ENCODE measurements at regions not wholly inside any gene's neighbourhood (a gene's known extent, or its start where the extent isn't known, plus 50 kb on each side); places are given as distances from the start of the nearest gene placed in this dataset.

DNA sequence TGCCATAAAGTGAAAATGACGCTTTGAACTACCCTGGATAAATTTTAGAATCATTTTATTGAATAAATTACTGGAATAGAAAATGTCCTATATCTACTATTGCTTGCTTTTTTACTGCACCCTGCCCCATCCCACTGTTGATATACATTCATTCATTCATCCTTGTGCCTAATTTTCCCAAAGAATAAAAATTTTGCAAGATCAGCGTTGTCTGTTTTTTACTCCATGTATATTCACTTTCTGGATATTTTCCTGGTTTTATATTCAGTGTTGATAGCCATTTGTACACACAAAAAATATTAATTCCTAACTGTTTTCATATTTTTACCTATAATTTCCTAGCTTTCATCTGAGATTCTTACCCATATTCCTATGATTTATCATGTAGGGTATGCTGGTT lies 262.9 kb upstream of the MAGI2 start:
- TF ChIP-seq, protein P1, sequence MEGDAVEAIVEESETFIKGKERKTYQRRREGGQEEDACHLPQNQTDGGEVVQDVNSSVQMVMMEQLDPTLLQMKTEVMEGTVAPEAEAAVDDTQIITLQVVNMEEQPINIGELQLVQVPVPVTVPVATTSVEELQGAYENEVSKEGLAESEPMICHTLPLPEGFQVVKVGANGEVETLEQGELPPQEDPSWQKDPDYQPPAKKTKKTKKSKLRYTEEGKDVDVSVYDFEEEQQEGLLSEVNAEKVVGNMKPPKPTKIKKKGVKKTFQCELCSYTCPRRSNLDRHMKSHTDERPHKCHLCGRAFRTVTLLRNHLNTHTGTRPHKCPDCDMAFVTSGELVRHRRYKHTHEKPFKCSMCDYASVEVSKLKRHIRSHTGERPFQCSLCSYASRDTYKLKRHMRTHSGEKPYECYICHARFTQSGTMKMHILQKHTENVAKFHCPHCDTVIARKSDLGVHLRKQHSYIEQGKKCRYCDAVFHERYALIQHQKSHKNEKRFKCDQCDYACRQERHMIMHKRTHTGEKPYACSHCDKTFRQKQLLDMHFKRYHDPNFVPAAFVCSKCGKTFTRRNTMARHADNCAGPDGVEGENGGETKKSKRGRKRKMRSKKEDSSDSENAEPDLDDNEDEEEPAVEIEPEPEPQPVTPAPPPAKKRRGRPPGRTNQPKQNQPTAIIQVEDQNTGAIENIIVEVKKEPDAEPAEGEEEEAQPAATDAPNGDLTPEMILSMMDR (IDR thresholded peaks at IDR 0.05; ENCODE audit: low read depth, low read length, poor library complexity, severe bottlenecking): no peak
- TF ChIP-seq EZH2phosphoT487 (IDR thresholded peaks at IDR 0.05; ENCODE audit: borderline replicate concordance, low read length): no peak
